ENCODE measurements at regions not wholly inside any gene's neighbourhood (a gene's known extent, or its start where the extent isn't known, plus 50 kb on each side); places are given as distances from the start of the nearest gene placed in this dataset.

GRCh38 chr7:65731562-65732035, 141.3 kb upstream of the VKORC1L1 start:
- no peaks in the 10 kb centered on the region for H3K27me3 ChIP-seq (replicated peaks; ENCODE audit: insufficient read depth)
- peak overlapping the region; percentile 11 for H3K4me3 ChIP-seq
- TF ChIP-seq CTCF (IDR thresholded peaks at IDR 0.05) = no peak
- H3K36me3 ChIP-seq = peaks cover 4% of the 10 kb centered on the region
- ATAC-seq (ENCODE audit: insufficient number of reproducible peaks, low FRiP score, low read depth) = no peak
- no peak for DNase-seq (ENCODE audit: low spot score)
- H3K9me3 ChIP-seq = no peaks in the 10 kb centered on the region
- no peaks in the 10 kb centered on the region for H3K4me1 ChIP-seq (ENCODE audit: control insufficient read depth in 1 of 2, low read depth in 2 of 2)
- H3K27ac ChIP-seq = no peak overlapping the region

- H3K4me3 ChIP-seq = no peak overlapping the region
- H3K9me3 ChIP-seq = no peaks in the 10 kb centered on the region
- DNase-seq (ENCODE audit: low spot score) (no peak), ATAC-seq (ENCODE audit: insufficient number of reproducible peaks, low FRiP score, low read depth) (no peak)
- H3K27me3 ChIP-seq (replicated peaks; ENCODE audit: insufficient read depth) = no peaks in the 10 kb centered on the region
- peaks cover 4 to 22% of the 10 kb centered on the region in 2 donors for H3K4me1 ChIP-seq (ENCODE audit: control insufficient read depth in 1 of 2, low read depth in 2 of 2)
- peaks cover 3% of the 10 kb centered on the region for H3K36me3 ChIP-seq
- H3K27ac ChIP-seq = no peak overlapping the region
- no peak for TF ChIP-seq CTCF (IDR thresholded peaks at IDR 0.05)
These were observed 128.5 kb upstream of the VKORC1L1 start for GRCh38 chr7:65744406-65744805.

DNA sequence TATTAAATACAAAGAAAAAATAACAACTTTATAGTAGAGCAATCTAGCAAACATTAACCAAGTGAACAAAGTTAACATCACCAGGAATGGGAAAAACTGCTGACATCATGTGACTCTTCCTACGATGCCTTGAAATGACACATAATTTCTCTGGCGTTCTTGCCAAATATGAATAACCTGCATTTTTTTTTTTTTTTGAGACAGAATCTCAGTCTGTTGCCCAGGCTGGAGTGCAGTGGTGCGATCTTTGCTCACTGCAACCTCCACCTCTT, 126.5 kb upstream of the VKORC1L1 start:
- Histone ChIP-seq H3K27ac (peak overlapping the region; percentile 64 to 69), H3K4me3 (no peak overlapping the region), H3K4me1 (ENCODE audit: control insufficient read depth in 1 of 2, low read depth in 2 of 2) (peaks cover 8 to 31% of the 10 kb centered on the region in 2 donors), H3K27me3 (replicated peaks; ENCODE audit: insufficient read depth) (no peaks in the 10 kb centered on the region), H3K36me3 (no peaks in the 10 kb centered on the region), H3K9me3 (no peaks in the 10 kb centered on the region)
- DNase-seq (ENCODE audit: low spot score) (no peak), ATAC-seq (ENCODE audit: insufficient number of reproducible peaks, low FRiP score, low read depth) (peak; percentile 13)
- no peak for TF ChIP-seq CTCF (IDR thresholded peaks at IDR 0.05)

DNA sequence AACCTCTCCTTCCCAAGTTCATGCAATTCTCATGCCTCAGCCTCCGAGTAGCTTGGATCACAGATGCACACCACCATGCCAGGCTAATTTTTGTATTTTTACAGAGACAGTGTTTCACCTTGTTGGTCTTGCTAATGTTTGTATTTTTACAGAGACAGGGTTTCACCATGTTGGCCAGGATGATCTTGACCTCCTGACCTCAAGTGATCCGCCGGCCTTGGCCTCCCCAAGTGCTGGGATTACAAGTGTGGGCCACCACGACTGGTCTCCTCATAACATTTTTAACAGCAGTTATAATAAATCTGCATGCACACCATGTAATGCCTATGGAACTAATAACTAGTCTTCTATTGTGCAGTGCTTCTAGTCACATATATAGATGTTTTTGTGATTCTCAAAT, 123.8 kb upstream of the VKORC1L1 start:
- no peaks in the 10 kb centered on the region for H3K9me3 ChIP-seq
- H3K36me3 ChIP-seq = peaks cover 3% of the 10 kb centered on the region
- H3K4me1 ChIP-seq (ENCODE audit: control insufficient read depth in 1 of 2, low read depth in 2 of 2) = peaks cover 8 to 48% of the 10 kb centered on the region in 2 donors
- DNase-seq (ENCODE audit: low spot score) = no peak
- peak overlapping the region; percentile 76 to 91 for H3K27ac ChIP-seq
- H3K4me3 ChIP-seq = no peak overlapping the region
- H3K27me3 ChIP-seq (replicated peaks; ENCODE audit: insufficient read depth) = no peaks in the 10 kb centered on the region
- TF ChIP-seq CTCF (IDR thresholded peaks at IDR 0.05) = no peak
- no peak for ATAC-seq (ENCODE audit: insufficient number of reproducible peaks, low FRiP score, low read depth)

GRCh38 chr7:65749518-65749917, 123.4 kb upstream of the VKORC1L1 start:
- no peak for ATAC-seq (ENCODE audit: insufficient number of reproducible peaks, low FRiP score, low read depth)
- no peak for DNase-seq (ENCODE audit: low spot score)
- Histone ChIP-seq H3K4me3 (peak overlapping the region; percentile 99), H3K36me3 (peaks cover 3% of the 10 kb centered on the region), H3K27ac (peak overlapping the region; percentile 76 to 91), H3K9me3 (no peaks in the 10 kb centered on the region), H3K27me3 (replicated peaks; ENCODE audit: insufficient read depth) (no peaks in the 10 kb centered on the region), H3K4me1 (ENCODE audit: control insufficient read depth in 1 of 2, low read depth in 2 of 2) (peaks cover 8 to 48% of the 10 kb centered on the region in 2 donors)
- TF ChIP-seq CTCF (IDR thresholded peaks at IDR 0.05) = no peak
